CD4-positive, CD25-positive, alpha-beta regulatory T cell (primary cell): ENCODE measurements at regions not wholly inside any gene's neighbourhood (a gene's known extent, or its start where the extent isn't known, plus 50 kb on each side); places are given as distances from the start of the nearest gene placed in this dataset.
"Not testable (repeated sequence)": the region's sequence is repeated elsewhere in the genome, so short reads cannot be mapped to it uniquely, and the experiment has no call there.

Experiments
- ATAC-seq, 2 donors: fragments of 150-1000 bp; cut with Tn5 transposase; one replicate each; pipeline ENCODE4 v1.10.0; 2021; ENCODE audit warnings: low read depth in 2 of 2, moderate number of reproducible peaks in 2 of 2, moderate library complexity in 1 of 2
- DNase-seq, 3 donors: peaks; one replicate each; pipeline versions ENCODE4 v3.0.0 to v3.0.0-alpha.2; 2012 to 2022; ENCODE audit warnings: mixed read lengths in 1 of 3
- H3K27ac ChIP-seq: one replicate; pipeline ENCODE4 v1.7.0; 2013; ENCODE audit warnings: mild to moderate bottlenecking, low read length; ENCODE audit not compliant: insufficient read depth, poor library complexity, severe bottlenecking
- H3K27me3 ChIP-seq: one replicate; pipeline ENCODE4 v1.7.0; 2013; ENCODE audit warnings: low read length; ENCODE audit not compliant: control insufficient read depth, insufficient read depth
- H3K36me3 ChIP-seq: one replicate; pipeline ENCODE4 v1.7.0; 2013; ENCODE audit warnings: mild to moderate bottlenecking, low read length, moderate library complexity; ENCODE audit not compliant: control insufficient read depth, insufficient read depth
- H3K4me1 ChIP-seq: 2 replicates; pipeline ENCODE4 v1.7.0; 2013; ENCODE audit warnings: mild to moderate bottlenecking, low read length; ENCODE audit not compliant: insufficient read depth, control insufficient read depth, poor library complexity, severe bottlenecking
- H3K4me3 ChIP-seq: one replicate; pipeline ENCODE4 v1.7.0; 2013; ENCODE audit warnings: low read depth, mild to moderate bottlenecking, low read length, moderate library complexity
- H3K9me3 ChIP-seq, 2 experiments: 1 replicate in 1 of 2; 2 replicates in 1 of 2; pipeline ENCODE4 v1.7.0; 2013; ENCODE audit warnings: low read length in 2 of 2, mild to moderate bottlenecking in 1 of 2, moderate library complexity in 1 of 2; ENCODE audit not compliant: control insufficient read depth in 2 of 2
- H3K27ac Mint-ChIP-seq, 3 donors: one replicate each; pipeline ENCODE4 v1.8.0; 2020 to 2022; ENCODE audit warnings: mild to moderate bottlenecking in 3 of 3, mixed read lengths in 3 of 3, moderate library complexity in 2 of 3
- H3K27me3 Mint-ChIP-seq: one replicate; pipeline ENCODE4 v1.8.0; 2022; ENCODE audit warnings: mild to moderate bottlenecking, mixed read lengths
- H3K36me3 Mint-ChIP-seq: one replicate; pipeline ENCODE4 v1.8.0; 2020; ENCODE audit warnings: mixed read lengths
- H3K4me1 Mint-ChIP-seq, 4 donors: one replicate each; pipeline ENCODE4 v1.8.0; 2020 to 2022; ENCODE audit warnings: mixed read lengths in 4 of 4, mild to moderate bottlenecking in 1 of 4
- H3K4me3 Mint-ChIP-seq, 4 donors: one replicate each; pipeline ENCODE4 v1.8.0; 2020 to 2022; ENCODE audit warnings: mild to moderate bottlenecking in 4 of 4, mixed read lengths in 4 of 4, moderate library complexity in 3 of 4
- H3K9me3 Mint-ChIP-seq, 7 donors: one replicate each; pipeline ENCODE4 v1.8.0; 2020 to 2022; ENCODE audit warnings: mixed read lengths in 7 of 7, mild to moderate bottlenecking in 3 of 7, moderate library complexity in 2 of 7

- H3K9me3 Mint-ChIP-seq: peaks cover 0 to 20% (median 10%) of the 10 kb centered on the region in 7 donors
- no peaks in the 10 kb centered on the region for H3K4me1 Mint-ChIP-seq
- H3K4me3 Mint-ChIP-seq: no peak overlapping the region
- Histone ChIP-seq H3K9me3 (no peaks in the 10 kb centered on the region), H3K27me3 (no peaks in the 10 kb centered on the region), H3K4me3 (no peak overlapping the region), H3K4me1 (no peaks in the 10 kb centered on the region), H3K27ac (no peak overlapping the region), H3K36me3 (no peaks in the 10 kb centered on the region)
- no peak for DNase-seq
- no peak overlapping the region for H3K27ac Mint-ChIP-seq
- H3K27me3 Mint-ChIP-seq: no peaks in the 10 kb centered on the region
- no peaks in the 10 kb centered on the region for H3K36me3 Mint-ChIP-seq
- no peak for ATAC-seq
Observed at GRCh38 chr17:54559883-54560282, 340.8 kb upstream of the TOM1L1 start.

- Mint-ChIP-seq H3K27me3 (no peaks in the 10 kb centered on the region), H3K9me3 (peaks cover 0 to 28% (median 10%) of the 10 kb centered on the region in 7 donors), H3K27ac (no peak overlapping the region), H3K36me3 (no peaks in the 10 kb centered on the region), H3K4me1 (no peaks in the 10 kb centered on the region), H3K4me3 (no peak overlapping the region)
- DNase-seq (no peak), ATAC-seq (no peak)
- Histone ChIP-seq H3K27me3 (no peaks in the 10 kb centered on the region), H3K27ac (no peak overlapping the region), H3K4me3 (no peak overlapping the region), H3K36me3 (no peaks in the 10 kb centered on the region), H3K9me3 (peaks cover 4 to 16% of the 10 kb centered on the region in 2 experiments), H3K4me1 (no peaks in the 10 kb centered on the region)
Observed at GRCh38 chr17:54608634-54609155, 292.0 kb upstream of the TOM1L1 start.

- Histone ChIP-seq H3K36me3 (no peaks in the 10 kb centered on the region), H3K27me3 (no peaks in the 10 kb centered on the region), H3K9me3 (no peaks in the 10 kb centered on the region), H3K4me3 (no peak overlapping the region), H3K4me1 (no peaks in the 10 kb centered on the region), H3K27ac (no peak overlapping the region)
- DNase-seq: no peak
- H3K27ac Mint-ChIP-seq: no peak overlapping the region
- H3K9me3 Mint-ChIP-seq: peaks cover 0 to 6% (median 2%) of the 10 kb centered on the region in 7 donors
- ATAC-seq: no peak
- H3K36me3 Mint-ChIP-seq: no peaks in the 10 kb centered on the region
- H3K4me3 Mint-ChIP-seq: no peak overlapping the region
- H3K4me1 Mint-ChIP-seq: no peaks in the 10 kb centered on the region
- no peaks in the 10 kb centered on the region for H3K27me3 Mint-ChIP-seq
Observed at GRCh38 chr17:54620399-54620978, 280.2 kb upstream of the TOM1L1 start.

GRCh38 chr17:54623746-54624145 lies 276.9 kb upstream of the TOM1L1 start:
- no peaks in the 10 kb centered on the region for H3K36me3 Mint-ChIP-seq
- no peaks in the 10 kb centered on the region for H3K27me3 Mint-ChIP-seq
- Histone ChIP-seq H3K27ac (no peak overlapping the region), H3K36me3 (no peaks in the 10 kb centered on the region), H3K9me3 (no peaks in the 10 kb centered on the region), H3K4me1 (no peaks in the 10 kb centered on the region), H3K4me3 (no peak overlapping the region), H3K27me3 (no peaks in the 10 kb centered on the region)
- DNase-seq (no peak), ATAC-seq (no peak)
- H3K9me3 Mint-ChIP-seq: peaks cover 0 to 4% (median 0%) of the 10 kb centered on the region in 7 donors
- no peak overlapping the region for H3K27ac Mint-ChIP-seq
- H3K4me3 Mint-ChIP-seq: no peak overlapping the region
- H3K4me1 Mint-ChIP-seq: no peaks in the 10 kb centered on the region

- H3K4me3 ChIP-seq: no peak overlapping the region
- no peaks in the 10 kb centered on the region for H3K27me3 ChIP-seq
- Mint-ChIP-seq H3K36me3 (no peaks in the 10 kb centered on the region), H3K27me3 (no peaks in the 10 kb centered on the region), H3K27ac (no peak overlapping the region), H3K4me3 (no peak overlapping the region), H3K4me1 (no peaks in the 10 kb centered on the region), H3K9me3 (peaks cover 0 to 3% (median 0%) of the 10 kb centered on the region in 7 donors)
- no peak overlapping the region for H3K27ac ChIP-seq
- ATAC-seq: no peak
- no peak for DNase-seq
- H3K9me3 ChIP-seq: no peaks in the 10 kb centered on the region
- H3K36me3 ChIP-seq: no peaks in the 10 kb centered on the region
- no peaks in the 10 kb centered on the region for H3K4me1 ChIP-seq
Observed at GRCh38 chr17:54626146-54626703, 274.4 kb upstream of the TOM1L1 start.

GRCh38 chr17:54639426-54639825 lies 261.2 kb upstream of the TOM1L1 start:
- H3K9me3 ChIP-seq, H3K36me3 ChIP-seq, H3K4me3 Mint-ChIP-seq, H3K27me3 Mint-ChIP-seq, H3K27ac ChIP-seq, H3K4me1 ChIP-seq, DNase-seq, ATAC-seq, H3K4me1 Mint-ChIP-seq, H3K4me3 ChIP-seq, H3K36me3 Mint-ChIP-seq, H3K27me3 ChIP-seq, H3K27ac Mint-ChIP-seq: not testable (repeated sequence)
- peaks cover 0 to 21% (median 10%) of the 10 kb centered on the region in 7 donors for H3K9me3 Mint-ChIP-seq

GRCh38 chr17:54662978-54663876 lies 237.4 kb upstream of the TOM1L1 start:
- ATAC-seq (no peak), DNase-seq (no peak)
- Mint-ChIP-seq H3K27me3 (no peaks in the 10 kb centered on the region), H3K9me3 (peaks cover 0 to 6% (median 3%) of the 10 kb centered on the region in 7 donors), H3K27ac (no peak overlapping the region), H3K36me3 (no peaks in the 10 kb centered on the region), H3K4me1 (no peaks in the 10 kb centered on the region), H3K4me3 (no peak overlapping the region)
- Histone ChIP-seq H3K4me3 (no peak overlapping the region), H3K27me3 (no peaks in the 10 kb centered on the region), H3K27ac (no peak overlapping the region), H3K4me1 (no peaks in the 10 kb centered on the region), H3K36me3 (no peaks in the 10 kb centered on the region), H3K9me3 (no peaks in the 10 kb centered on the region)
